ENCODE measurements at regions not wholly inside any gene's neighbourhood (a gene's known extent, or its start where the extent isn't known, plus 50 kb on each side); places are given as distances from the start of the nearest gene placed in this dataset.
A peak's percentile ranks its signal among the peaks of the same experiment; 100 is the strongest.

GRCh38 chr4:71680706-71681105 is 103.2 kb downstream of the GC start (continued):
- no peak for TF ChIP-seq PRDM10 (IDR thresholded peaks at IDR 0.05; ENCODE audit: partially characterized antibody)

GRCh38 chr4:71677568-71677967 is 106.3 kb downstream of the GC start:
- POLR2A ChIA-PET, result no interaction called here
- Histone ChIP-seq H3K4me2 (ENCODE audit: insufficient read depth, low read length) (no peak overlapping the region), H3K27ac (ENCODE audit: extremely low read depth, low read depth, low read length) (no peak overlapping the region), H3K4me3 (no peak overlapping the region), H3K36me3 (ENCODE audit: control insufficient read depth, insufficient read depth, low read length) (no peaks in the 10 kb centered on the region), H3K9me1 (ENCODE audit: control insufficient read depth, insufficient read depth, low read length) (no peaks in the 10 kb centered on the region), H3K9ac (ENCODE audit: insufficient read depth in 1 of 2, low read depth in 2 of 2, low read length in 2 of 2) (no peak overlapping the region), H3K27me3 (ENCODE audit: control insufficient read depth in 2 of 2, insufficient read depth in 2 of 2, low read length in 2 of 2) (no peaks in the 10 kb centered on the region), H3K9me3 (replicated peaks; ENCODE audit: control insufficient read depth, insufficient read depth, low read depth, low read length) (no peaks in the 10 kb centered on the region), H2AFZ (ENCODE audit: low read depth, low read length) (no peak overlapping the region), H3K79me2 (ENCODE audit: control insufficient read depth, insufficient read depth, low read length) (no peaks in the 10 kb centered on the region), H4K20me1 (replicated peaks; ENCODE audit: control insufficient read depth, insufficient read depth, low read length) (no peaks in the 10 kb centered on the region), H3K4me1 (replicated peaks in 1 of 2; ENCODE audit: control insufficient read depth in 2 of 2, insufficient read depth in 2 of 2, low read length in 2 of 2) (no peaks in the 10 kb centered on the region)
- DNase-seq (ENCODE audit: extremely low read depth in 1 of 4, low spot score in 3 of 4), result no peak
- FAIRE-seq, result no peak
- CTCF ChIA-PET (ENCODE audit: low intra/inter-chr PET ratio), result no interaction called here
- in situ Hi-C loops (cut with MboI) (no loop called here), intact Hi-C loops (cut with micrococcal nuclease) (no loop called here)
- no TSS peak for BruUV-seq (replicated peaks)
- ATAC-seq, result peak; percentile 44; the same call in 2 of the 3 replicates
- WGBS (ENCODE audit: insufficient coverage, low coverage, missing lambda C conversion rate), result 0% methylated on average over 5 of the region's 5 CpGs
- TF ChIP-seq PHF21A (IDR thresholded peaks at IDR 0.05; ENCODE audit: borderline replicate concordance, low read depth) (no peak), ADNP (tag; IDR thresholded peaks at IDR 0.05) (no peak), ZMIZ1 (IDR thresholded peaks at IDR 0.05; ENCODE audit: low read depth in 2 of 2, low read length in 2 of 2) (no peak), RREB1 (CRISPR knock-in tag; IDR thresholded peaks at IDR 0.05) (no peak), RBFOX2 (IDR thresholded peaks at IDR 0.05; ENCODE audit: low read depth, low read length) (no peak), SRSF1 (IDR thresholded peaks at IDR 0.05; ENCODE audit: low read depth, low read length) (no peak), ZNF561 (CRISPR knock-in tag; conservative IDR thresholded peaks at IDR 0.05) (no peak)
